G401.6 (cell line): ENCODE measurements at regions not wholly inside any gene's neighbourhood (a gene's known extent, or its start where the extent isn't known, plus 50 kb on each side); places are given as distances from the start of the nearest gene placed in this dataset.
"Not testable (repeated sequence)": the region's sequence is repeated elsewhere in the genome, so short reads cannot be mapped to it uniquely, and the experiment has no call there.

Experiments used
- FAIRE-seq: peaks from 2 replicates; lab custom pipeline; 2012; peaks lifted over from hg19 to GRCh38; lab: Jason Lieb, UNC

- not testable (repeated sequence) for FAIRE-seq
Observed at GRCh38 chr1:2851918-2852317, 50.4 kb upstream of the TTC34 start.

- no peak for FAIRE-seq
Observed at GRCh38 chr1:2853711-2854110, 52.2 kb upstream of the TTC34 start.

- no peak for FAIRE-seq
Observed at GRCh38 chr1:2854151-2854550, 52.7 kb upstream of the TTC34 start.

GRCh38 chr1:2854611-2855010 lies 53.1 kb upstream of the TTC34 start:
- no peak for FAIRE-seq

- no peak for FAIRE-seq
Observed at GRCh38 chr1:2855206-2856065, 53.9 kb upstream of the TTC34 start.

- no peak for FAIRE-seq
Observed at GRCh38 chr1:2856066-2856390, 54.5 kb upstream of the TTC34 start.

GRCh38 chr1:2856676-2857375 lies 55.3 kb upstream of the TTC34 start:
- no peak for FAIRE-seq

- no peak for FAIRE-seq
Observed at GRCh38 chr1:2857521-2857920, 56.0 kb upstream of the TTC34 start.

GRCh38 chr1:2858676-2859075 lies 57.2 kb upstream of the TTC34 start:
- FAIRE-seq: no peak

GRCh38 chr1:2859219-2859880 lies 57.9 kb upstream of the TTC34 start:
- no peak for FAIRE-seq

GRCh38 chr1:2859881-2860430 lies 58.5 kb upstream of the TTC34 start:
- FAIRE-seq: no peak

- no peak for FAIRE-seq
Observed at GRCh38 chr1:2860476-2861142, 59.1 kb upstream of the TTC34 start.

- FAIRE-seq: no peak
Observed at GRCh38 chr1:2861143-2861987, 59.9 kb upstream of the TTC34 start.

GRCh38 chr1:2861988-2862813 lies 60.7 kb upstream of the TTC34 start:
- FAIRE-seq: no peak

GRCh38 chr1:2862814-2863647 lies 61.5 kb upstream of the TTC34 start:
- no peak for FAIRE-seq

- FAIRE-seq: no peak
Observed at GRCh38 chr1:2863648-2863963, 62.1 kb upstream of the TTC34 start.

GRCh38 chr1:2864203-2864905 lies 62.9 kb upstream of the TTC34 start:
- no peak for FAIRE-seq

- no peak for FAIRE-seq
Observed at GRCh38 chr1:2865000-2865399, 63.5 kb upstream of the TTC34 start.
